HFFc6 (cell line): ENCODE measurements at regions not wholly inside any gene's neighbourhood (a gene's known extent, or its start where the extent isn't known, plus 50 kb on each side); places are given as distances from the start of the nearest gene placed in this dataset.
A peak's percentile ranks its signal among the peaks of the same experiment; 100 is the strongest.

Source experiments
- DNase-seq: peaks from one replicate; pipeline ENCODE4 v3.0.0-alpha.2; 2018
- H3K27ac Mint-ChIP-seq: 2 replicates; pipeline ENCODE4 v1.8.0; 2020; ENCODE audit warnings: mild to moderate bottlenecking, mixed read lengths
- H3K27me3 Mint-ChIP-seq: 2 replicates; pipeline ENCODE4 v1.8.0; 2021; ENCODE audit warnings: mild to moderate bottlenecking, moderate library complexity, mixed read lengths; ENCODE audit not compliant: insufficient read depth
- H3K36me3 Mint-ChIP-seq: 2 replicates; pipeline ENCODE4 v1.8.0; 2021; ENCODE audit warnings: low read depth, mixed read lengths
- H3K4me1 Mint-ChIP-seq: 2 replicates; pipeline ENCODE4 v1.8.0; 2020; ENCODE audit warnings: low read depth, mixed read lengths
- H3K4me3 Mint-ChIP-seq: 2 replicates; pipeline ENCODE4 v1.8.0; 2020; ENCODE audit warnings: mild to moderate bottlenecking, moderate library complexity, mixed read lengths
- H3K9me3 Mint-ChIP-seq: 2 replicates; pipeline ENCODE4 v1.8.0; 2020; ENCODE audit warnings: mild to moderate bottlenecking, mixed read lengths
- CTCF ChIP-seq: fragments of 200-600 bp; sonication (generic); IDR thresholded peaks from 2 replicates; pipeline ENCODE4 v1.5.0; 2021; ENCODE audit warnings: antibody characterized with exemption, mild to moderate bottlenecking

DNA sequence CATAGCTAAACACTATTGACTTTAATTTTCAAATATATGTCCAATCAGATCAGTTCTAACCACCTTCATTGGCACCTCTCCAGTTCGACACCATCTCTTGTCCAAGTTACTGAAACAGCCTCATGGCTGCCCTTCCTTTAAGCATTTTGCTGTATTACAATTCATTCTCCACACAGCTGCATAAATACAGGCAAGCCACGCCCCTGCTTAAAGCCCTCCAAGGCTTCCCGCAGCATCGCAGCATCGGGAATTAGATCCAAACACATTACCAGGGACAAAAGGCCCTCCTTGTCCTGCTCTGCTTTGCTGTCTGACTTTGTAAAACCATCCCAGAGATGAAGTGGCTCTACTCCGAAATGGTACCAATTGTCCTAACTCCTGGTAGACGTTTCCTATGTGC lies 75.1 kb upstream of the RAI14 start:
- H3K27me3 Mint-ChIP-seq = no peaks in the 10 kb centered on the region; the same call in 1 of the 2 replicates
- peaks cover 51% of the 10 kb centered on the region for H3K4me1 Mint-ChIP-seq
- no peak overlapping the region for H3K27ac Mint-ChIP-seq
- H3K36me3 Mint-ChIP-seq = peaks cover 9% of the 10 kb centered on the region
- TF ChIP-seq CTCF = no peak
- DNase-seq = no peak
- H3K9me3 Mint-ChIP-seq = peaks cover 5% of the 10 kb centered on the region; the same call in 1 of the 2 replicates
- H3K4me3 Mint-ChIP-seq = no peak overlapping the region

- no peak overlapping the region for H3K4me3 Mint-ChIP-seq
- peaks cover 5% of the 10 kb centered on the region for H3K27me3 Mint-ChIP-seq
- peaks cover 53% of the 10 kb centered on the region for H3K4me1 Mint-ChIP-seq
- peaks cover 5% of the 10 kb centered on the region; the same call in 1 of the 2 replicates for H3K9me3 Mint-ChIP-seq
- TF ChIP-seq CTCF = peak; percentile 14; the same call in 1 of the 2 replicates
- no peak for DNase-seq
- H3K27ac Mint-ChIP-seq = no peak overlapping the region
- peaks cover 9% of the 10 kb centered on the region for H3K36me3 Mint-ChIP-seq
These were observed 73.8 kb upstream of the RAI14 start for GRCh38 chr5:34582371-34582770.

DNA sequence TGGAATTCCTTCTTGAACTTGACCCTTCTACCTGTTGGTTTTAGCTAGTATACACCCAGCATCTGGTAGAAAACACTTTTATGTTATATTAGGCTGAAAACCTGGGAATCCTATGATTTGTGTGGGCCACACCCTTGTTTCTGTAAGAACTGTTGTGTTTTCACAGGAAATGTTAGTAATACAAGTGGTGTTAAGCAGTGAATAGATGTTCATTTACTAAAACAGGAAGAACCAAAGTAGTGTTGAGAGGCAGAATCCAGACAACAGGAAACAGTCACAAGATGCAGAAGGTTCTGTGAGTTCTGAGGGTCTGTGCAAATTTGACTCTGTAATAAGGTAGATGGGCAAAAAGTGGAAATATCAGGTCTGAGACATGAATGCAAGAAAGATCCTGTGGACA lies 73.0 kb upstream of the RAI14 start:
- no peak for TF ChIP-seq CTCF
- peaks cover 9% of the 10 kb centered on the region for H3K36me3 Mint-ChIP-seq
- H3K27me3 Mint-ChIP-seq = peaks cover 5% of the 10 kb centered on the region
- peaks cover 54% of the 10 kb centered on the region for H3K4me1 Mint-ChIP-seq
- H3K9me3 Mint-ChIP-seq = peaks cover 5% of the 10 kb centered on the region; the same call in 1 of the 2 replicates
- H3K27ac Mint-ChIP-seq = no peak overlapping the region; the same call in 1 of the 2 replicates
- H3K4me3 Mint-ChIP-seq = no peak overlapping the region
- no peak for DNase-seq

- H3K4me3 Mint-ChIP-seq = no peak overlapping the region
- no peak for TF ChIP-seq CTCF
- H3K27ac Mint-ChIP-seq = no peak overlapping the region
- peaks cover 4% of the 10 kb centered on the region; the same call in 1 of the 2 replicates for H3K36me3 Mint-ChIP-seq
- H3K9me3 Mint-ChIP-seq = peaks cover 5% of the 10 kb centered on the region; the same call in 1 of the 2 replicates
- no peak for DNase-seq
- peaks cover 5% of the 10 kb centered on the region for H3K27me3 Mint-ChIP-seq
- peaks cover 57% of the 10 kb centered on the region for H3K4me1 Mint-ChIP-seq
These were observed 72.0 kb upstream of the RAI14 start for GRCh38 chr5:34584165-34584564.

DNA sequence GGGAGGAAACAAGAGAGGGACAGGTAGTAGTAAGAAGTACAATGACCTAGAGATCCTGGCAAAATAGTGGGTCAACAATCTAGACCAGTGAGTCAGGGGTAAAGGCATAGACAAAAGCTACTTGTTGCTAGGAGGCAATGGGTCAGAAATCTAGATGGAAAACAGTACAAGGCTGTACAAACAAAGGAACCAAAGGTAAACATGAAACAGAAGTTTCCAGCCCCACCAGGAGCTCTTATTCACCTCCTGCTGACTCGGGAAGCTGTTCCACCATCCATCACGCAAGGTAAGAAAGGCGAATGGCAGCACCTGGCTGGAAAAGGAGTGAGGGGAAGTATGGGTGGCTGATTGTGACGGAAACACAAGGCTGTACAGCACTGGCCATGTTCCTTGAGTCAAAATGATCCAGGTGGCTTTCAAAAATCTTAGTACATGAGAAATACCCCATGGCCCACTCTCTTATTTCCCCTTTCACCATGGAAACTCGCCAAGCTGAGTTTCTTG lies 70.5 kb upstream of the RAI14 start:
- Mint-ChIP-seq H3K9me3 (no peaks in the 10 kb centered on the region), H3K4me1 (peaks cover 61% of the 10 kb centered on the region), H3K36me3 (no peaks in the 10 kb centered on the region), H3K27ac (peak overlapping the region; percentile 90), H3K27me3 (peaks cover 5% of the 10 kb centered on the region), H3K4me3 (peak overlapping the region; percentile 53)
- DNase-seq = peak; percentile 66
- no peak for TF ChIP-seq CTCF
